ENCODE measurements at regions not wholly inside any gene's neighbourhood (a gene's known extent, or its start where the extent isn't known, plus 50 kb on each side); places are given as distances from the start of the nearest gene placed in this dataset.

DNA sequence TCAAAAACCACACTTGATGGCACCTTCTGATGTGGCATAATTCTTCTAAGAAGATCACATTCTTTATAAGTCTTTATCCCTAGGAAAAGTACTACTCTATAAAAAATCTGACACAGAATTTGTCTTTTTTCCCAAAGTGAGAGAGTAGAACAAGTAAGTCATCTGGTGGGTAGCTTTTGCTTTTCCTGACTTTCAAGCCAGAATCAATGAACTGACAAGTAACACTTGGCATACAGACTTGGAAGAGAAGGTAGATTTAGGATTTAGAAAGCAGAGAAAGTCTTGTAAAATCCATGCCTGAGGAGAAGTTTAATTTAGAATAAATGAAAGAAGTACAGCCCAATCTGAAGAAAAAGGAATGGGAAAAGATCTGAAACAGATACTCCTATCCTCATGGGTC lies 66.6 kb upstream of the TUSC7 start:
- H3K4me2 ChIP-seq (ENCODE audit: low read depth, low read length, poor library complexity, severe bottlenecking): no peak overlapping the region
- no peaks in the 10 kb centered on the region for H3K9me2 ChIP-seq (replicated peaks; ENCODE audit: low read depth, low read length)
- H3K9me3 ChIP-seq (ENCODE audit: insufficient read depth, low read depth, low read length): no peaks in the 10 kb centered on the region
- H3K36me3 ChIP-seq (ENCODE audit: insufficient read depth, low read length): no peaks in the 10 kb centered on the region
- no peak overlapping the region for H3K9ac ChIP-seq (ENCODE audit: low read depth, low read length, poor library complexity, severe bottlenecking)
- no peak overlapping the region for H2AFZ ChIP-seq (ENCODE audit: low read length)
- H3K27me3 ChIP-seq (ENCODE audit: insufficient read depth, low read length, poor library complexity, severe bottlenecking): no peaks in the 10 kb centered on the region
- H4K20me1 ChIP-seq (ENCODE audit: insufficient read depth, low read length, poor library complexity, severe bottlenecking): no peaks in the 10 kb centered on the region
- H3K4me1 ChIP-seq (ENCODE audit: insufficient read depth, low read length, poor library complexity, severe bottlenecking): no peaks in the 10 kb centered on the region
- TF ChIP-seq EZH2phosphoT487 (IDR thresholded peaks at IDR 0.05; ENCODE audit: borderline replicate concordance): no peak
- TF ChIP-seq, protein P1, sequence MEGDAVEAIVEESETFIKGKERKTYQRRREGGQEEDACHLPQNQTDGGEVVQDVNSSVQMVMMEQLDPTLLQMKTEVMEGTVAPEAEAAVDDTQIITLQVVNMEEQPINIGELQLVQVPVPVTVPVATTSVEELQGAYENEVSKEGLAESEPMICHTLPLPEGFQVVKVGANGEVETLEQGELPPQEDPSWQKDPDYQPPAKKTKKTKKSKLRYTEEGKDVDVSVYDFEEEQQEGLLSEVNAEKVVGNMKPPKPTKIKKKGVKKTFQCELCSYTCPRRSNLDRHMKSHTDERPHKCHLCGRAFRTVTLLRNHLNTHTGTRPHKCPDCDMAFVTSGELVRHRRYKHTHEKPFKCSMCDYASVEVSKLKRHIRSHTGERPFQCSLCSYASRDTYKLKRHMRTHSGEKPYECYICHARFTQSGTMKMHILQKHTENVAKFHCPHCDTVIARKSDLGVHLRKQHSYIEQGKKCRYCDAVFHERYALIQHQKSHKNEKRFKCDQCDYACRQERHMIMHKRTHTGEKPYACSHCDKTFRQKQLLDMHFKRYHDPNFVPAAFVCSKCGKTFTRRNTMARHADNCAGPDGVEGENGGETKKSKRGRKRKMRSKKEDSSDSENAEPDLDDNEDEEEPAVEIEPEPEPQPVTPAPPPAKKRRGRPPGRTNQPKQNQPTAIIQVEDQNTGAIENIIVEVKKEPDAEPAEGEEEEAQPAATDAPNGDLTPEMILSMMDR (conservative IDR thresholded peaks at IDR 0.05; ENCODE audit: low read length): no peak
- H3K4me3 ChIP-seq (ENCODE audit: low read length, poor library complexity, severe bottlenecking): no peak overlapping the region
- no peaks in the 10 kb centered on the region for H3K79me2 ChIP-seq (ENCODE audit: insufficient read depth, low read length)
- no peaks in the 10 kb centered on the region for H3F3A ChIP-seq (ENCODE audit: low read depth)

DNA sequence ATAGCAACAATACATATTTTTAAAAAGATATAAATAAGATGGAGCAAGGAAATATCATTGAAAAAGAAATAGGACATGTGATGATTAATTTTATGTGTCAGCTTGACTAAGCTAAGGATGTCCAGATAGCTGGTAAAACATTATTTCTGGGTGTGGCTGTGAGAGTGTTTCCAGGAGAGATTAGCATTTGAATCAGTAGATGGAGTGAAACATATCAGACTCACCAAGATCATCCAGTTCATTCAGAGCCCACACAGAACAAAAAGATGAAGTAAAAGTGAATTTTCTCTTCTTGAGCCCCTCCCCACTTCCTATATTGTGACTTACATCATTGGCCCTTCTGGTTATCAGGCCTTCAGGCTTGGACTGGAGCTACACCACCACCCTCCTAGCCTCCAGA lies 61.6 kb upstream of the TUSC7 start:
- H3K4me2 ChIP-seq (ENCODE audit: low read depth, low read length, poor library complexity, severe bottlenecking): no peak overlapping the region
- no peaks in the 10 kb centered on the region for H3K79me2 ChIP-seq (ENCODE audit: insufficient read depth, low read length)
- H3K9me2 ChIP-seq (replicated peaks; ENCODE audit: low read depth, low read length): no peaks in the 10 kb centered on the region
- no peaks in the 10 kb centered on the region for H4K20me1 ChIP-seq (ENCODE audit: insufficient read depth, low read length, poor library complexity, severe bottlenecking)
- H3K9ac ChIP-seq (ENCODE audit: low read depth, low read length, poor library complexity, severe bottlenecking): no peak overlapping the region
- no peak overlapping the region for H3K4me3 ChIP-seq (ENCODE audit: low read length, poor library complexity, severe bottlenecking)
- TF ChIP-seq, protein P1 (conservative IDR thresholded peaks at IDR 0.05; ENCODE audit: low read length): no peak
- no peak for TF ChIP-seq EZH2phosphoT487 (IDR thresholded peaks at IDR 0.05; ENCODE audit: borderline replicate concordance)
- H3K27me3 ChIP-seq (ENCODE audit: insufficient read depth, low read length, poor library complexity, severe bottlenecking): no peaks in the 10 kb centered on the region
- H3K36me3 ChIP-seq (ENCODE audit: insufficient read depth, low read length): no peaks in the 10 kb centered on the region
- no peak overlapping the region for H2AFZ ChIP-seq (ENCODE audit: low read length)
- H3F3A ChIP-seq (ENCODE audit: low read depth): no peaks in the 10 kb centered on the region
- no peaks in the 10 kb centered on the region for H3K9me3 ChIP-seq (ENCODE audit: insufficient read depth, low read depth, low read length)
- no peaks in the 10 kb centered on the region for H3K4me1 ChIP-seq (ENCODE audit: insufficient read depth, low read length, poor library complexity, severe bottlenecking)
